ENCODE measurements at regions not wholly inside any gene's neighbourhood (a gene's known extent, or its start where the extent isn't known, plus 50 kb on each side); places are given as distances from the start of the nearest gene placed in this dataset.

DNA sequence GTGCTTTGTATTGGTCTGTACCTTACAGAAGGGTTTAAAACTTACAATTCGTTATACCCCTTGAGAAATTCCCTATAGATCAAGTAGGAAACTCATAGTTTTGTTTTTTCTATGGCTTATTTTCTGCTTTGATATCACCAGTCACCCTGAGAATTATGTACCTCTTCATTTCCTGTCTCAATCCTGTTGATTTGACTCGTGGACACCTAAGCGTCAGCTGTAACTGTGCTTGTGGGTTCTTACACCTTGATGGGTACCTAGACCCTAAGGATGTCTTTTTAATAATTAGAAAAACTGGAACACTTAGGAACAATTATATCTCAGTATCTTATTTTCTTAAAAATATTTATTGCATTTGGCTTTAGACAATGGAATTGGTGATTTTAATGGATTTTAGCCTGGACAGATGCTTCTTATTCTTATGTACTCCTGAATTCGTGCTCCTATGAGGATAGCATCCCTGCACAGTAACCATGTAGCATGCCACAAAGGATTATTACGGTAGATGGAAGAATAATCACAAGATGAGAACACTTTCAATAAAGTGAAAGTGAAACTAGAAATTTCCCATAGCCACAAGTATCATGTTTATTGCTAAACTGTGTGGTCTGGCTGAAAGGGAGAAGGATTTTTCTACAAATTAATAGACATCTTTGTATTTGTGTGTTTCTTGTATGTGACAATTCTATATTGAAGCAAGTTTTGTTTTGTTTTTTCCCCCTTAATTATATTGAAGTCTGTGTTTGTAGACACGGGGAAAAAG is 1920.3 kb upstream of the WWC1 start:
- peak; percentile 11 for DNase-seq

DNA sequence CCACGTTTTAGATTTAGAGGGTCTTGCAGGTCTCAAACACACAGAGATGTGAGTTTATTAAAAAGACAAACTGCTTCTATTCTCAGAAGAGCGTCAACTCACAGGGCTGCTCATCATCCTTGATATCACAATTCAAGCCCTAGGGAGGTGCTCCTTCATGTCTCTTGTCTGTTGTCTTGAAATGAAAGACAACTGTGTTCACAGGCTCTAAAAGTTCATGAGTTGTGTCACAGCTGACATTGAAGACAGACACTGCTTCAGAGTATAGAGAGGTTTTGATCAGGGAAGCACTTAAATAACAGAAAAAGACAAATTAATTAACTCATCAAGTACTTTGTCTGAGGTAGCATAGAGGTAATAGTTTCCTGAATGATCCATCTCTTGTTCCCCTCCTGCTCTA is 1917.6 kb upstream of the WWC1 start:
- no peak for DNase-seq

DNA sequence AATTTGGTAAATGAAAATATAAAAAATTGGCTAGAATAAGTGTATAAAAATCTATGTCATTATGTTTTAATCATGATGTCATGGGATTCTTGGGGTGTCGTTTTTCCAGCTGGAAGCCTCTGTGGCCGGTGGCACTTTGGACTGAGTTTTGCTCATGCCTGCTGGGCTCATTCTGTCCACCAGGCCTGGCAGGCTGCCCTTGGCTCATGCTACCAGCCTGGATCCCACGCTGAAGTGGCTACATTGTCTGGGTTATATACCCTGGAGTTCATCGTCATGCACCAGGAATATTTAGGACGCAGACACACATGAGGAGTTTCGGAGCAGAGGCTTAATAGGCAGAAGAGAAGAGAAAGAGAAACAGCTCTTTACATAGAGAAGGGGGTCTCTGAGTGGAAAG is 1913.7 kb upstream of the WWC1 start:
- DNase-seq: no peak

DNA sequence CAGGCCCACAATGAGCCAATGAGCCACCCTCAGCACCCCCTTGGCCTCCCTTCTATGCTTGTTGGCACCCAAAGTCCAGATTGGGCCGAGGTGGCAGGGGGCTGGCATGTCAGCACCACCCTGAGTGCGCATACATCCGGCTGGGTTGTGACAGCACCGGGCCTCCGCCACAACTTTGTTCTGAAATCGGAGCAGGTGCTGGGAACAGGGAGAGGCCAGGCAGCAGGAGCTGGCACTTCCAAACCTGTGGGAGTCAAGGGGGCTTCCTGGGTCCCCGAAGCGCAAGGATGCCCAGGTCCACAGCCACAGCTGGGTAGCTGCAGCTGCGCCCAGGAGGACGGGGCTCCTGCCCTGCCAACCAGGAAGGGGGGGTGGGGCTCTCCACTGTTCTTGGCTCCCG is 1911.9 kb upstream of the WWC1 start:
- no peak for DNase-seq

DNA sequence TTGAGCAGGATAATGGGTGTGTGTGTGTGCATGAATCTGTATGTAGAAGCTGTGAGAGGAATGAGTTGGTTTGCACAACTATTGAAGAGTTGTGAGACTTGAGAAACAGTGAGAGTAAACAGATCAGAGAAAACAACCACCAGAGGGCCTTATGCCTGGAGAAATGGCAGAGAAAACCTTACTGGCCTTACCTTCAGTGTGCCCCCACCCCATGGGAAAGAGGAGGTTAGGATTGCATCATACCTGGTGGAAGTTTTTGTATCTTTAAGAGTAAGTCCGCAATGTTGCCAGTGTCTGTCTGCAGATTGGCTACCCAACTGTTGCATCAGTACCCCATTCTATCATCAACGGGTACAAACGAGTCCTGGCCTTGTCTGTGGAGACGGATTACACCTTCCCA is 1909.4 kb upstream of the WWC1 start:
- DNase-seq: no peak

DNA sequence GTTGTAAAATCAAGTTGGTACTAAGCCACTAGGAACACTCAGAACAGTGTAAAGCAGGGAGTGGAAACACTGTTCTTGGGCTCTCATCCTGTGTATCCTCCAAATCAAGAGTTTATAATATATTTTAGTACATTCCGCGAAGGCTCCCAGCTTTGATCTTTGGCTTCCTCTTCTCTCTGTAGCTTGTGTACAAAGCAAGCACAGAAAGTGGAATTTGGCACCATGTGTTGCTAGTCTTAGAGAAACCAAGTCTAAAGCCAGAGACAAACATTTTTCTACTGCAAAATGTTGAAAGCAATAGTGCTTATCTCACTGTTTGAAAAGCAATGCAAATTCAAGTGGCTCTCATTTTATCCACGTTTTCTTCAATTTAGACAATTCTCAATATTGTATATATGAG is 1893.3 kb upstream of the WWC1 start:
- no peak for DNase-seq

DNA sequence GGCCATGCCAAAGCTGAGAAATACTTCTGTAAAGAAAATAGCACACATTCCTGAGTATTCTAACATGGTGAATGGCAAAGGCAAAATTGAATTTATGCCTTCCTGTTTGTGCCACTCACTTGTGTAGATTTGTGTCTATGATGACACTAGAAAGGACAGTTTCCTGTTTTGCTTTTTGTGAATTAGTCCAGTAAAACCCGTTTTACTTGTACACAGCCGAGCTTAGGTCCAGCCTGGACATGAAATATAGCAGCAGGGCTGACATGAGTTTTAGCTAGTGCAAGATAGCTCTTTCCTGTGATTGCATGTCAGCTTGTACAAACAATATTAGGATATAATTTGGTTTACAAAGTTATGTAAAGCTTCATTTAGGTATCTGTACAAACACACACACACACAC is 1891.7 kb upstream of the WWC1 start:
- no peak for DNase-seq

DNA sequence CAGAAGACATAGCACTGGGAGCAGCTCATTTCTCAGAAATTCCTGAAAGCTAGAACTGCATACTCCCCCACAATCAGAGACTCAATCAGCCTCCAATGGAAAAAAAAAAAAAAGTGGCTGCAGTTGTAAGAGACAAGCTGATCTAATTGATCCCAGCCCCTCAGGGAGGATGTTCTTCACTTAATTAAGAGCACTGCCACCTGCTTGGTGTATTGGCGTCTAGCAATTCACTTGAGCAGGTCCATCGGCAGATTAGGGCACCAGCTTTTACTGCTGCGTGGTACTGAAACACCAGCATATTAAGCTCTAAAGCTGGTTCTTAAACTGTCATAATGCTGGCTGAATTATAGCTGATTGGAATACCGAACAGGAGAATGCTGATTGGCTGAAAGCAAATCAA is 1890.1 kb upstream of the WWC1 start:
- no peak for DNase-seq

DNA sequence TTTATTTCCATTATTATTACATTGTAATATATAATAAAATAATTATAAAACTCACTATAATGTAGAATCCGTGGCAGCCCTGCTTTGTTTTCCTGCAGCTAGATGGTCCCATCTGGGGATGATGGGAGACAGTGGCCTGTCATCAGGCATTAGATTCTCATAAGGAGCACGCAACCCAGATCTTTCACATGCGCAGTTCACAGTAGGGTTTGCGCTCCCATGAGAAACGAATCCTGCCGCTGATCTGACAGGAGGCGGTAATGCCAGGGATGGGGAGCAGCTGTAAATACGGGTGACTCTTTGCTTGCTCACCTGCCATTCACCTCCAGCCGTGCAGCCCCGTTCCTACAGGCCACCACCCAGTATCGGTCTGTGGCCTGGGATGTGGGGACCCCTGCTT is 1879.3 kb upstream of the WWC1 start:
- no peak for DNase-seq

DNA sequence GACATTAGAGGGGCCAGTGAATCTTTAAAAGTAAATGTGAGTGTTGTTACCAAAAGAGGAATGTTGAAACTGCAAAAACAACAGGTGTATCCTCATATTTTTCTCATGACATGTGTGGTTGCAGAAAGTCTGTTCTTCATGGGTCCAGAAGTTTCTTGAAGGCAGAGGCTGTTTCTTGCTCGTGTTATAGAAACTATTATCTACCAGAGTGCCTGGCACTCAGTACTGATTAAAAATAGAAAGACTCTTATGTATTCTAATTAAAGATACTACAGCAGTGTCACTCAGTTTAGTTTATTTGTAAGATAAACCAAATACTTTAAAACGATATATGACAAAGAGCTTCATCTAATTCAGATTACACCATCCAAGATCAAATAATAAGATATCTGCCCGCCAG is 1864.2 kb upstream of the WWC1 start:
- no peak for DNase-seq

DNA sequence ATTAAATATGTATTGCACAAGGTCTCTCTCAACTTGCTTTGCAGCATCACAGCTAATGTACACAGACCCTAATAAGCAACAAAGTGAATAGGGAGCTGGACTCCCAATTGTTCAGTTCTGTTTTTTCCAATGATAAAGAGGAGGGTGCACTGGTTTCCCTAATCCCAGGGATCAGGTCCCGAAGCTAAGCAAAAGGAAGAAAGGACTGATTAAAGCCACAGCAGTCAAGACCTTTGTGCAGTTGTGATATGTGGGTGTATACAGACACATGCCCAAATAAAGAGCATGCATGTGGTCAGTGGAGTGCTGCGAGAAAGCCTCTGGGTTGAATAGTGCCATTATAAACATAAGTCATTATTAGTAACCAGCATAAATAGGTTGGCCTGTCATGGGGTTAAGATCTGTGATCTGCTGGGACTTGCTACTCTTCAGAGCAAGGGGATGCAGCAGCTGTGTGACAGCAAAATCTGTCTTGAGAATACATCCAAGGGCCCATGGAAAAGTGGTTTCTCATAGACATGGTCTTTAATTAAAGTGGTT is 1863.1 kb upstream of the WWC1 start:
- DNase-seq: no peak

DNA sequence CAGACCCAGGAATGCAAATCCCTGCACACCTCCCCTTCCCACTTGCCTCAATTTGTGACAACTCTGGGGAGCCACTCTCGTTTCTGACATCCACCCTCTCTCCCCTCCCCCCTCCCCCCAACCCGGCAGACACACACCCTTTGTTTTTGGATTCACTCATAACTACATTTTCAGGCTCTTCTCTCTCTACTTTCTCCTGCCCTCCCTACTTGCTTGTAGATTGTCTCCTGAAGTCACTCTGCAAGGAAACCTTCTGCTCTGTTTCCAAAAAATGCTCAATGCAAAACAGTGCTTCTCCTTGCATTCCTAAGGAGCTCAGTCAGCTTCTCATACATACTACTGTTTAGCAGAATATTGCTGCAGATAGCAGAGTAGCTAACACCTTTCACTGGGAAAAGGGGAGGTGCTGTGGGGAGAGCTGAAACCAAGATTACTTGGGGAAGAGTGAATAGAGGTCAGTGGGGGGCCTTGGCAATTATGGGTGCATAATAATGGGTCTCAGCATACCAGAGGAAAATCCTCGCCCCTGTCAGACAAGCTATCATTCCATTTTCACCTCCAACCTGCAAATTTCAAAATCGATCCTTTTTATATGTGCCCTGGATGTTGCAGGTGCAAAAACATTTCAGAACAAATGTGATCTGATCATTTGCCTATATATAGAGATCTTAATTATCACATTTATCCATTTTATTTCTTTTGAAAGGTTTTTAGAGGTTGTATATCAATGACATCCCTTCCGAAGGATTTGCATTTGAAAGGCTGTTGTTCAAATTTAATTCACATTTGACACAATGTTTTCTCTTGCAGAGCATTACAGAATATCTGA is 1860.7 kb upstream of the WWC1 start:
- peak; percentile 1 for DNase-seq

DNA sequence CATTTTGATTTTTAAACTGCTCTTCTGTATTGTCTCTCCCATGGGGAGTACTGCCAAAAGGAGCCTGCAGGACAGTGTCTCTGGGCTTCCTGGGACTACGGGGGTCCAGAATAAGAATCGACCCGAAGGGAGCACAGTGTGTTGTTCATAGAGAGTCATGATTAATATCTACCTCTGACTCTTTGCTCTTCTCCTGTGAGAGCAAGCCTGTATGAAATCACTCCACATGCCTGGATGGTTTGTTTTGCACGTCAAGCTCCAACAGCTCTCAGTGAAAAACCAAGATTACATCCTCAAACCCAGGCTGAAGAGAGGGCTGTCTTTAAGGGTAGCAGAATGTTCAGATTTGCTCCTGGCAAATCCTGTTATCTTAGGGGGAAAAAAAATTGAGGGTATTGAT is 1860.0 kb upstream of the WWC1 start:
- no peak for DNase-seq

DNA sequence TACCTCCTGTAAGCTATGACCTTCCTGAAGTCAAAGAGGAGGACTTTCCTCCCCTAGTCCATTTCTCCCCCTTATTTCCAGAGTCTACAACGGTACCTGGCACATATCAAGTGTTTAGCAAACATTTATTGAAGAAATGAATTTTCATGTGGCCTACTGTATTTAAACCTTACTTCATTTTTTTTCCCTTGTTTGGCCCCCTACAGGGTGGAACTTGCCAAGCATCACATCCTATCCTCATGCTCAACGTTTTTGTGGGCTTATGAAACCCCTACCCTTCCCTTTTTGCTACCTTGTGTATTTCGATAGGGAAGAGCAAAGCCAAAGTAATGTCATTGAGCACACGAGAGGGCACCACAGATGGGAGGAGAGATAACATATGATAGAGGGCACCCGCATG is 1857.8 kb upstream of the WWC1 start:
- DNase-seq: no peak

DNA sequence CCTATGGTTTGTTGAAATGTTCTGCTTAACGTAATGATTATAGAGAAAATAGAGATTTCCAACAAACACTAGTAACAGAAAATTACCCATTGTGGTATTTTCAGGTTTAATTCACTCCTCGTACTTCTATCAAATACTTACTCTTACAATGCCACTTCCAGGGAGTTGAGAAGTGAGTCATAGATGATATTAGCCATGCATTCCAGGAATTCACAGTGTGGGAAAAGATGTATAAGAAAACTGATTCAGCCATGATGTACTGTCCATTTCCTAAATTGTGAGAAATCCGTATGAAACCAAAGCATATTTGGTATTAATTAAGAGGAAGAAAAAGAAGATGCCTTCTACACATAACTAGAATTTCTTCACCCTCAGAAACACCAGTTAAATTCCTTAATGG is 1854.6 kb upstream of the WWC1 start:
- DNase-seq: peak; percentile 71

DNA sequence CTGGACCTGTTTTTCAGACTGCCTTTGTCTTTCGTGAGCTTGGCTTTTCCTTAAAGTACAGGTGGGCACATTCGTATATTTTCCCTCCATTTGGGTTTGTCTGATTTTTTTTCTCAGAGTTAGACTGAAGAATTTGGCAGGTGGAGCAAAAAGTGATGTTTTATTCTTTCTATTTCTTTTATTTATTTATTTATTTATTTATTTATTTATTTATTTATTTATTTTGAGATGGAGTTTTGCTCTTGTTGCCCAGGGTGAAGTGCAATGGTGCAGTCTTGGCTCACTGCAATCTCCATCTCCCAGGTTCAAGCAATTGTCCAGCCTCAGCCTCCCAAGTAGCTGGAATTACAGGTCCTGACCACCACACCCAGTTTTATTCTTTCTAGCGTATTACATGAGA is 1805.1 kb upstream of the WWC1 start:
- no peak for DNase-seq

DNA sequence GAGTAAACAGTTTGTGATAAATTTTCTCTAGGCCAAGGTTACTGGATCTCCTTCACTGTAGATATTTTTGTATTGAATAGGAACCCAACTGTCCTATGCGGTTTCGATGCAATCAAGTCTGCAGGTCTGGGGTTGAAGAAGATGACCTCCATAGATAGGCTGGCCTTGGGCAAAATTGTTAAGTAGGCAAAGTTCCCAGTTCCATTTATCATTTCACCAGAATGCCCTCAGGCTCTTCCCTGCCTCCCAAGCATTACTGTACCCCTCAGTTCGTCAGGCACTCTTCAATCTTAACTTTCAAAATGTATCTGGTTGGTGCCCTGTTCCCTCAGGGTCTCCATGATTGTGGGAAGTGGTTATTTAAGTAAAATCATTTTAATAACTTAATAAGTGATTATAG is 1802.9 kb upstream of the WWC1 start:
- no peak for DNase-seq

DNA sequence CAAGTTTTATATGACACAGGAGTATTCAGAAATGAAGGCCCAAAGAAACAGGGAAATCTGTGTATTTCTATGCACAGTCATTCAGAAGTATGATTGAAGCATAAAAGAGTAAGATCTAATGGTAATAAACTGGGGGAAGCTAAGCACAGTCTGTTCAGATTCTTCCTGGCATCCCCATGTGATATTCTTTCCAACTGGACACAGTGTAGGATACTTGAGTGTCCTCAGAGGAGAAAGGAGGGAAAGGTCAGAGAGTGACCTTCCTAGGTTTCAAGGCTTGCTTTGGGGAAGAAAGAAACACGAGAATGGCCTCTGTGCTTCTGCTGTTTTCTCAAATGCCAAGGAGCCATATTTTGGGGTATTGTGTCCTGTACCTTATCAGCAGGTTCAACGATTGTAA is 1798.4 kb upstream of the WWC1 start:
- DNase-seq: no peak

DNA sequence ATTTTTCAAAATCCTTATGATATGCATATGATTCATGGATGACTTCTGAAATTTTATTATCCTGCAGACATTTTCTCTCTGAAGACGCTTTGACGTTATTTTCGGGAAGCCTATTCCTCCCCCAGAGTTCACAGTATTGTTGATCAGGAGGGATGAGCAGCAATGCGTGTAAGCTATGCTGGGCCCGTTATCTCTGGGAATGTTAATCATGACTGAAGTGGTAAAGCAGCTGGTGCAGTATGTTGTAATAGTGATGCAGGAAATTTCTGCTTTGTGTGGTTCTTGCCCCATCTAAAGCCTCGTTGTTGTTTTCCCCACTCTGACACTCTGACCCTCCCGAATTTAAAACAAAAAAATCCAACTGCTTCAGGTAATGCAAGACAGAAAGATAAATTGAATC is 1797.8 kb upstream of the WWC1 start:
- DNase-seq: no peak

DNA sequence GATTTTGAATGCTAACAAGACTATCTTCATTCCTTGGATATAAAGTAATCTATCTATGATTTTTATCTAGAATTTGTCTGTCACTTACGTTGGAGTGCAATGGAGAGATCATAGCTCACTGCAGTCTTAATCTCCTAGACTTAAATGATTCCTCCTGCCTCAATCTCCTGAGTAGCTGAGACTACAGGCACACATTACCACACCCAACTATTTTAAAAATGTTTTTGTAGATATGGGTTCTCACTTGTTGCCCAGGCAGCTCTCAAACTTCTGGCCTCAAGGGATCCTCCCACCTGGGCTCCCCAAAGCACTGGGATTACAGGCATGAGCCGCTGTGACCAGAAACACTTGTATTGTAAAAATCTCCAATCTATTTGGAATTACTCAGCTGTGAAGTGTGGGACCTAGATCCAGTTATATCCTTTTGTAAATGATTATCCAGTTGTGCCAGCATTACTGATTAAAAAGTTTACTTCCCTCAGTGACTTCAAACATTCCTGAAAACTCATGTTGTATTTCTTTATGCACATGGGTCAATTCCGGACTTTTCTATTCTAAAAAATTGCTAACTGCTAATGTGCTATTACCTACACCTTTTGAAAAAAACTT is 1793.8 kb upstream of the WWC1 start:
- no peak for DNase-seq

DNA sequence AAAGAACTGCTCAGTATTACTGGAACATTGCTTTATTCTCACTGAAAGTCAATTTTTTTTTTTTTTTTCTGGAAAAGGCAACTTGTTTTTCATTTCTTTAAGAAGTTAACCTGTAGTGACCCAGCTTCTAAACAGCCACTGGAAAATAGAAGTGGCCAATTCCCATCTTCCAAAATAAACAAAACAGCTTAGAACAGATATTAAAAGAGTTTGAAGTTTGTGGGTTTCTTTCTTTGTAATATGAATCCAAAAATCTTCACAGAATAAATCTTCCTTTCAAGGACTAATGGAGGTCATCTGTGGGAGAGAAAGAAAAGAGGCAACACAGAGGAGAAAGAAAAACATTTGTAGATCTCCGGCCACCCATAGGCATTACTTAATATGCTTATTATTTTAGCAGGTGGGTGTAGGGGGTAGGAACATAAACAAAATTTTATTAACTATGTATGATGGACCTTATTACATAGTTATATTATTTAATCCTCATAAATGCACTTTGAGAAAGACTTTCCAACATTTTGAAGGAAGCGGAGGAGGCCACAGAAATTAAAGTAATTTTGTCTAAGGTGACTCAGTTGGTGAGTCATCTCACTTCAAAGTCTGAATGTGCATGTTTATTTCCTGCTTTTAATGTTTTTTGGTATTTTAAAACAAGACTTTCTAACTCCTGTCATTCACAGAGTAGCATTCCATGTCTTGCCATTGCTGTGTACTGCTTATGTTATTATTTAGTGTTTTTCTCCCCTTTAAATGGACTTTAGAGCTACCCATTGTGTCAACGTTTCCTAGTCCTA is 1791.8 kb upstream of the WWC1 start:
- DNase-seq: no peak

DNA sequence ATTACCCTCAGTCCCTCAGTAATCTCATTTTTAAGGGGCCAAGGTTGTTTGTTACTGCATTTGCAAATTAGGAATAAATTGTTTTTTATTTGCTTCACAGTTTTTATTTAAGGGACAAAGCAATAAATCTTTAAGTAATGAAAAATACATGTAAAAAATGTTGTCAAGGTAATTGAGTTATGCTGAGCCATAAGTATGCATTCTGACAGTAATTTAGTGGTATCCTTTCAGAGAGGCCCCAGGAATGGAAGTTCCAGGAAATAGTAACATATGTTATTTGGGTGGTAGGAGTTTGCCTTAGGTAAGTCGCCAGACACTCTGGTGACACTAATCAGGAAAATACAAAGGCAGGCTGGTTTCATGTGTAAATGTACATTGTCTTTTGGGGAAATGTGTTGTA is 1787.9 kb upstream of the WWC1 start:
- DNase-seq: no peak

DNA sequence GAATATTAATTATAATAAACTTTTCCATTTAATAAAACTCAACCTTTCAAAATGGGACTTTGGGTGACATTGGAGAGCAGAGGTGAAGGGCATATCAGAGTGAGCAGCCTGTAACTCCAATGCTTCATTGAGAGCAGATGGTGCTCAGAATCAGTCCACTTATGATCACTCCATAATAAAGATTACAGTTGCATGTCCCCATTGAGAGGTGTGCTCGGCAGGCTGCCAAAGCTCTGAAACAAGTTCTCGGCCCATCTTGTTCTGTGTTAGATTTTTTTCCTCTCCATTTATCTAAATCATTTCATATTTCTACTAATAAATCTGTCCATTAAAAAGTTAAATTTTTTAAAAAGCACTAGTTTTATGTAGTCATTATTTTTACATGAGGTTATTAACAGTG is 1786.4 kb upstream of the WWC1 start:
- no peak for DNase-seq
